Lung microvascular endothelial cell (primary cell): ENCODE measurements at regions not wholly inside any gene's neighbourhood (a gene's known extent, or its start where the extent isn't known, plus 50 kb on each side); places are given as distances from the start of the nearest gene placed in this dataset.
"Not testable (repeated sequence)": the region's sequence is repeated elsewhere in the genome, so short reads cannot be mapped to it uniquely, and the experiment has no call there.

Experiments used
- DNase-seq, 2 donors: peaks; one replicate each; pipeline versions ENCODE4 v3.0.0 to v3.0.0-alpha.2; 2010; ENCODE audit warnings: low read depth in 2 of 2

DNA sequence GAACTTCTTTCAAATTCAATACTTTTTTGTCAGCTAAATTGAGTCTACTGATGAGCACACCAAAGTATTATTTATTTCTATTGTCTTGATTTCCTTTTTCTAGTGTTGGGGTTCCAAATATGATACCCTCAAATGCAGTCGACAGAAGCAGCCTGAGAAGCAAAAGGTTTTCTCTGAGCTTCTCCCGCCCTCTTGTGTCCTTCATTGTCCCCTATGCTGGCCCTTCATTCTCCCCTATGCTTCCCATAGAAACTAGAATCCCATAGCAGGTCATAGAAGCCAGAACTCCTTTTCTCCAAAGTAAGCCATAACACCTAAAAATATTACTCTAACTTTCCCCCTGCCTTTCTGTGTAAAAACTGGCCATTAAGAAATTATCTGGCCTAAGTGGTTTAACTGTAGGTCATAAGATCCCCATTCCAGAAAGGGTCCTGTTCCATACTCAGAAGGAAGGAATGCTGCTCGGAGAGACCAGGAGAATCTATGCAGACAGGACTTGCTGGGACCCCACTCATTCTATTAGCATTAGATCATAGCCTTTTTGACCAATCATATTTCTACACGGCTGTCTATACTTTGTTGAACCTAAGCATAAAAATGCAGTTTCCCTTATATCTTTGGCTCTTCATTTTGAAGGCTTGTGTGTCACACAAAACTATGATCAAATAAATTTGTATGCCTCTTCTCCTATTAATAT lies 764.6 kb upstream of the PKDCC start:
- DNase-seq = no peak

DNA sequence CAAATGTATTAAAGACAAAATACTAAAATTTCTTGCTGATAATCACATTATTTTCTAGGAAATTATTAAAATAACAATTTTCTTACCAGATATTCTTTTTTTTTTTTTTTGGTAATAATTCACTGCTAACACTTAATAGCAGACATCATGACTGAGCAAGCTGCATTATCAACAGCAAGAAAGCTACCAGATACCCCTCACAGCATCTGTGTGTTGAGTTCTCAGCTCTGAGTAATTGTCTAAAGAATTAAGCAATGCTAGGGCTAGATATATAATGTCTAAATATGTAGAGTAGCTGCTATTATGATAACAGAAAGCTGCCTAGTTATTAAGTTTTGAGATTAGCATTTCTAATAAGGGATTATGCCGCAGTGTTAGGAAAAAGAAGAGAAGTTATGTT lies 754.3 kb upstream of the PKDCC start:
- DNase-seq = no peak

DNA sequence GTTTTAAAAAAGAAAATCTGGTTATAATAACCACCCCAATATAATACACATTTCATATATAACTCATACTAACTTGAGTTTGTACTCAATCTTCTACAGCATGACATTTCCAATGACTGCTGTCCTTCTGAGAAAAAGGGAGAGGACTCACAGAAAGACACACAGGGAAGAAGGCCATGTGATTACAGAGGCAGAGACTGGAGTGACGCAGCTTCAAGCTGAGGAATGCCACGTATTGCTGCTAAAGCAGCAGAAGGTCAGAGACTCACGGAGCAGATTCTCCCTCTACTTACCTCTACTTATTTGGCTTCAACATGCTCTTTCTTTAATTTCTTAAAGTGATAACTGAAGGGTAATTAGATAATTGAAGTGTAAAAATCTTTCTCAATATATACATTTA lies 753.5 kb upstream of the PKDCC start:
- no peak for DNase-seq

DNA sequence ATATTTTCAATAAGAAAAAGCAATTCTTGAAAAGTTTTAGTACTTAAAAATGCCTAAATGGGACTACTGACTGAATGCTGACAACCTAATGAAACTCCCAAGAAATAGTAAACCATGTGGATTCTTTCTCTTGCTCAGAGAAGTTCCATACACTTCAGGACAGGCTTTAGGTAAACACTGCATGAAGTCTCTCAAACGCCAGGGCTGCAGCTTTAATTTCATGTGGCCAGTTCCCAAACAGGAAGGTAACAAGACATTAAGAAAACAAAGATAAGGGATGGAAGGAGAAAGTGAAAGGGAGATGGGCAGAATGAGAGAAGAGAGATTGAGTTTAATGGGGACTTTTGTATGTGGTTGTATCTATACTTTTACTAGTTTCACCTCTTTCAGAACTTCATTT lies 734.7 kb upstream of the PKDCC start:
- DNase-seq = no peak

DNA sequence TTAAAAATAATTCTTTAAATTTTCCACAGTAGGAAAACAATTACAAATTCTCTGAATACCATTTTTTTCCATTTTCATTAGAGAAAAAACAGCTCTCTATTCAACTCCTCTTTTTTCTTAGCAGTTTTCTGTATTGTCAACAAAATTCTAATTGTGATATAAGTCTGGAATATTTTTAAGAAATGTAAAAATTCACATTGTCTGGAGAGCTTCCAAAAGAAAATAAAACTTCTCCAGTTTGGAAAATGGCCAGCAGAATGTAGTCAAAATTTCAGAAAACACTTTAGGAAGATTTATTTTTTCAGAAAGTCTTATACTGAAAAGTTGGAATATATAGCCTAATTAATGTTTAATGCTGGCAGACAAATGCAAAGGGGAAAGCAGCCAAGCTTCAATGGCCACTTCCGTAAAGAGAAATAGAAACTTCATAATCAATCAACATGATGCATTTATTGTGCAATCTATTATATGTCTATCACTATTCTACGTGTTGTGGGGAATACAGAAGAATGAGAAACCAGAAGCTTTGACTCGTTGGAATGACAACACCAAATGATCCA lies 733.2 kb upstream of the PKDCC start:
- no peak for DNase-seq

DNA sequence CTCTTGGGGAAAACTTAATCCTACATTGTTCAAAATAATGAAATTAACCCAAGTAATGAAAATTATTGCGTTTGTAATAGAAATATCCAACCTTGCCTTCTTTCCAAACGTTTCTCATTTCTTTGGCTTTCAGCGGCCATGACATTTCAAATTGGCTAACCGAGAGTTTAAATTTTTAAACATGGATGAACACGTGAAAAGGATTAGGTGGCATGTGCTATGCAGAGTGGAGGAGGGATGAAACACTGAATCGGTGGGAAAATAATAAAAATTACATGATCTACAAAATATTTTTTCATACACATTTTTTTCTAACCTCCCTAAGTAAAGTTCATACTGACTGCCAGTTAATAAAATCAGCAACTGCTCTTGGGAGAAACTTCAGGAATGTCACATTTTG lies 728.4 kb upstream of the PKDCC start:
- no peak for DNase-seq

DNA sequence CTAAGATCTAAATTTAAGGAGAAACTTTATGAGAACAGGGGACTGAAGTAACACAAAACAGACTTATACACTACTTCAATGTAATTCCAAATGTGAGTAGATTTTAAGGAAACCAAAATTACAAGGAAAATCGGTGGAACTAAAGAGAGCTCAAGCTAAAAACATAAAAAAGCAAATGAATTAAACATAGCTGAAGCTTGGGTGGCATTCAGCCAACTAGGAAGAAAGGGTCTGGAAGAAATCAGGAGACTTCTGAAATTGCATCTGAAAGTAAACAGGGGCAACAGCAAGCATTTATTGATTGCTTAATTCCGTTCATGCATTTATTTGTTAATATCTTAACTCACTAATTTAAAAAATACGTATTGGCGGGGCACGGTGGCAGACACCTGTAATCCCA lies 727.3 kb upstream of the PKDCC start:
- no peak for DNase-seq

DNA sequence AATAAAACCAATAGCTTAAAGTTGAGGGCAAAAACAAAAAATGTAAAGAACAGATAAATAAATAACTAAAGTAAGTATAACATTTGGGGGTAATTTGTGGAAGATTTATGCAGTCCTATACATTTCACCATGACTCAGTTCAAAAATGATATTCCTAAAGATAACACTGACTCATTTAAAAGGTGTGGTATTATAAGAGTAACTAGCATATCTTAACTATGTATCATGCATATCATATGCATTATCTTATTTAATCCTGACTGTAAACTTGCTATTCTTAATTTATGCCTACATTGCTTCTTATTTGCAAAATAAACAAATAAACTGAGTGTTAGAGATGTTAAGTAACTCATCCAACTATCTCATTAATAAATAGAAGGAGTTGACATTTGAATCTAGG lies 726.5 kb upstream of the PKDCC start:
- DNase-seq = no peak

DNA sequence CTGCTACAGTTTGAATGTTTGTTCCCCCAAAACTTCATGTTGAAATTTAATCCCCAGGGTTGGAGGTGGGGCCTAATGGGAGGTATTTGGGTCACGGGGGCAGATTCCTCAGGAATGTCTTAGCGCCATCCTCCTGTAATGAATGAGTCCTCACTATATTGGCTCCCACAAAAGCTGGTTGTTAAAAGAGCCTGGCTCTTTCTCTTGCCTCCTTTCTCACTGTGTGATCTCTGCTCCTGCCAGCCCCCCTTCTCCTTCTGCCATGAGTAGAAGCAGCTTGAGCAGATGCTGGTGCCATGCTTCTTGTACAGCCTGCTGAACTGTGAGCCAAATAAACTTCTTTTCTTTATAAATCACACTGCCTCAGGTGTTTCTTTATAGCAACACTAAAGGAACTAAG lies 721.0 kb upstream of the PKDCC start:
- no peak for DNase-seq

DNA sequence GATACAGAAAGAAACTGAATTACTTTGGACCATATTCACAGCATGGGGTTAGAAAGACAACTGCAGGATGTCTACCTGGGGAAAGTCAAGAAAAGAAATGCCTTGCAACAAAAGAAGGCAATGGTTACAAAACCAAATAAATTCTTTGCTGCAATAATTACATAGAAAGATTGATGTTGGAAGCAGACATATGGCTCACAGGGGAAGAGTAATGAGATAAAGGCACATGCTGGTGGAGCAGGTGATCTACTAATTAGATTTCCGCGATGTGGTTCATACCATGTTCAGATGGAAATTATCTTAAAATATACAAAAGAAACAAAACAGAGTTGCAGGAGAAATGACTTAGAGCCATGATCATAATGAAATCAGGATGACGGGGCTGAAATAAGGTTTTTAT lies 718.8 kb upstream of the PKDCC start:
- DNase-seq = no peak

DNA sequence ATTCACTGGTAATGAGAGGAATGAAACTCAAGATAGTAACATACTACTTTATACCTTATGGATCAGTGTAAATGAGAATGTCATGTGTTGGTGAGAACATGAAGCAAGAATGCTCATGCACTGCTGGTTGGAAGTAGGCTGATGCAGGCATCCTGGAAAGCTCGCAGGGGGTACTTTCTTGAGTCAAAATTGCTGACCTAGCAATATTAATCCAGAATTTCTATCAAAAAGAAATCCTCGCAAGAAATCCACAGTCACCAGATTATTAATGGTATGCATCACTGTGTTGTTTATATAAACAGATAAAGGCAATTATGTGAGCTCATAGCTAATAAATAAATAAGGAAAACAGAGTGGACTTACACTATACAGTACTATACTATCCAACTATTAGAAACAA lies 713.7 kb upstream of the PKDCC start:
- no peak for DNase-seq

DNA sequence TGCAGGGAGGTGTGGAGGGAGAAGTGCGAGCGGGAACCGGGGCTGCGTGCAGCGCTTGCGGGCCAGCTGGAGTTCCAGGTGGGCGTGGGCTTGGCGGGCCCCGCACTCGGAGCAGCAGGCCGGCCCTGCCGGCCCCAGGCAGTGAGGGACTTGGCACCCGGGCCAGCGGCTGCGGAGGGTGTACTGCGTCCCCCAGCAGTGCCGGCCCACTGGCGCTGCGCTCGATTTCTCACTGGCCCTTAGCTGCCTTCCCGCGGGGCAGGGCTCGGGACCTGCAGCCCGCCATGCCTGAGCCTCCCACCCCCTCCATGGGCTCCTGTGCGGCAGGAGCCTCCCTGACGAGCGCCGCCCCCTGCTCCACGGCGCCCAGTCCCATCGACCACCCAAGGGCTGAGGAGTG lies 712.2 kb upstream of the PKDCC start:
- DNase-seq = not testable (repeated sequence)

DNA sequence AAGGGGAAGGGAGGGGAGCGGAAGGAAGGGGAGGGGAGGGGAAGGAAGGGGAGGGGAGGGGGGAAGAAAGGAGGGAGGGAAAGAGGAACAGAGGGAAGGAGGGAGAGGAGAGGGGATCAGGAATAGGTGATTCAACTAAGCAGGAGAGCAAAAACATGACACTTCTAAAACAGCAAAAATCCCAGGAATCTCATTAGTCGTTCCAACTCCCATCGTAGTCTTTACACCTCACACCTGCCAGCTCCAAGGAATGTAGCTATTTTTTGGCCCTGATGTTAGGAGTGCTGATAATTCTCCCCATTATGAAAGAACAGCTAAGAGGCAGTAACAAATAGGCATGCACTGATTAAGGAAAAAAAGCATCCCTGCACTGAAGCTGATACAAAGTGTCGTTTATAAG lies 709.9 kb upstream of the PKDCC start:
- DNase-seq = no peak

DNA sequence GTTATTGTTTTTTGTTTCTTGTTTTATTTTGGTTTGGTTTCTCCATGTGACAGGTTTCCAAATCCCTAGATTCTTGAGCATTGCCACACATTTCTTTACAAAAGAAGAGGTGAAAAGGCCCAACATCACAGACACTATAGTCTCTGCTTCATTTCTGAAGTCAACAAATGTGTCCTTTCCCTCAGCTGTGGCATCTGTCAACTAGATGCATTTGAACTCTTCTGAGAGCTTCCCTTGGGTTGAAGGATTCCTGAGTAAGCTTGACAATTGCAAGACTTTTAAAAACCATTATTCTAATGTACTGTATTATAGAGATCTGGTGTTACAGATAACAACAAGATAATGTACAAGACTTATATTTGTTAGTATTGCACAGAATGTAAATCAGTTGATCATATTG lies 703.3 kb upstream of the PKDCC start:
- DNase-seq = no peak

DNA sequence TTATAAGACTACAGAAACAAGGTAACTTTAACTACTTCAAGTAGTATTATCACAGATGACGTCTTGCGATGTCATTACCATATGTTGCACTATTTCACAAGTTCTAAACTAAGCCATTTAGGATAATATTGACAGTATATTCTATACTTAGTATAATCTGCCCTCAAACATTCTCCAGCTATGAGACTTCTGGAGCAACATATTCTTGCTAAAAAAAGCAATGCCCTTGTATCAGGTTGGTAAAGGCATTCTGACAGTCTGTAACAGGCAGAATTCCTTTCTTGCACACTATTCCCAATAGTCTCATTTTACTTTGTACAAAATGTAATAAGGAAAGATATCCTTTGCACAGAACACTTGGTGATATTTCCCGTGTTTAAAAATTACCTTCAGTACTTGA lies 694.8 kb upstream of the PKDCC start:
- no peak for DNase-seq

DNA sequence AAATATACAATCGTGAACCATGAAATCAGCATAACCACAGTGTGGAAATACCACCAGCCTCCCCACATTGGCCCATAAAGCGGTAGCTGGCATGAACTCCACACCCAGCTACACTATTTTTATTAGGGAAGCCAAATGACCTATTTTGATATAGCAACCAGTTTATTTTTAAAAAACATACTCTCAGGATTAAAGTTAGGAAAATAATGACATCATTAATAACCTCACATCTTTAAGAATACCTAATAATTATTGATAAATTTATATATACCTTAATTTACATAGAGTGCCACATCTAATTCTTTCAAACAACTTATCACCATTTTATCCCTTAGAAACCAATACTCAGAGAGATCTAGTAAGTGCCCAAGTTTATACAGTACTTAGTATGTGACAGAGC lies 692.0 kb upstream of the PKDCC start:
- no peak for DNase-seq

DNA sequence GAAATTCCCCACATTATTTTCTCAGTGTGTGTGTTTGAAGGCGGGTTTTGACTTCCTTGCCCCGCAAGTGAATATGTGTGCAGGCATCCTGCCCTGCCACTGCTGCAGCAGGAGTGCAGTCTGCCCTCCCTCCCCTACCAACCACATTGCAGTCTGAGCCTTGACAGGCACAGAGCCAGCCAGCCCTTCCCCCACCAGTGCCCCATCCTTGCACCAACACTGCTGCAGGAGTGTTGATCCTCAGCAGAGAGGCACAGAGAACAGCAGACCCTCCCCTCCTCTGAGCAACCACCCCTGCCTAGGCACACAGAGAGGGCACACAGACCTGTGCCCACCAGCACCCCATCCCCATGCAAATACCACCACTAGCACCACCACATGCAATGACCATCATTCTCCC lies 683.0 kb upstream of the PKDCC start:
- no peak for DNase-seq

DNA sequence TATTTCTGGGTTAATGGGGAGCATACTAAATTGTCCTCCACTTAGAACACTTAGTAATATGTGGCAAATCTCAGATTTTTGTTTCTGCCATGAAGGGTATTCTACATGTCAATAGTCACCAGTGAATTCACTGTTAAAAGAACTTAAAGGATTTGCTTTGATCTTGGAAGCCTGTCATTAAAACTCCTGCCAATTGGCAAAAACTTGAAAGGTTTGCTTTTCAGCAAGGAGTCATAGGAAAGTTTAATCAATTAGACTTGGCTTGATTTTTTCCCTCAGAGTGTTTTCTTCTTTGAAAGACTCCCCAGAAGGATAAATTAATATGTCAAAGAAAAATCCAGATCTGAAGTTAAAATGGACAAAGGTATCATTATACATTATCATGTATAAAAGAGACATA lies 671.9 kb upstream of the PKDCC start:
- DNase-seq = no peak

DNA sequence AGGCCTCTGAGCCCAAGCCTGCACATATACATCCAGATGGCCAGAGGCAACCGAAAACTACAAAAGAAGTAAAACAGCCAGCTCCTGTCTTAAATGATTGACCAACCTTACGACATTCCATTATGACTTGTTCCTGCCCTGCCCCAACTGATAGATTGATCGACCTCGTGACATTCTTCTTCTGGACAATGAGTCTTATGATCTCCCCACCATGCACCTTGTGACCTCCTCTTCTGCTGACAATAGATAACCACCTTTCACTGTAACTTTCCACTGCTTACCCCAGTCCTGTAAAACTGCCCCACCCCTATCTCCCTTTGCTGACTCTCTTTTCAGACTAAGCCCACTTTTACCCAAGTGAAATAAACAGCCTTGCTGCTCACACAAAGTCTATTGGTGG lies 670.0 kb upstream of the PKDCC start:
- DNase-seq = no peak

DNA sequence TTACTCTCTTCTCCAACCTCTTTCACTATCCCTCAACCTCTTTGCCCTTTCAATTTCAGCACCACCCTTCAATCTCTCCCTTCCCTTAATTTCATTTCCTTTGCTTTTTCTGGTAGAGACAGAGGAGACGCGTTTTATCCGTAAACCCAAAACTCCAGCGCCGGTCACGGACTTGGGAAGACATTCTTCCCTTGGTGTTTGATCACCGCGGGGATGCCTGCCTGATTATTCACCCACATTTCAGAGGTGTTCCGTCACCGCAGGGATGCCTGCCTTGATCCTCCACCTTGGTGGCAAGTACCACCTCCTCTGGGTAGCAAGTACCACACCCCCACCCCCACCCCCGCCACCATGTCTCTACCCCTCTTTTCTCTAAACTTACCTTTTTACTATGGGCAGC lies 669.4 kb upstream of the PKDCC start:
- no peak for DNase-seq

DNA sequence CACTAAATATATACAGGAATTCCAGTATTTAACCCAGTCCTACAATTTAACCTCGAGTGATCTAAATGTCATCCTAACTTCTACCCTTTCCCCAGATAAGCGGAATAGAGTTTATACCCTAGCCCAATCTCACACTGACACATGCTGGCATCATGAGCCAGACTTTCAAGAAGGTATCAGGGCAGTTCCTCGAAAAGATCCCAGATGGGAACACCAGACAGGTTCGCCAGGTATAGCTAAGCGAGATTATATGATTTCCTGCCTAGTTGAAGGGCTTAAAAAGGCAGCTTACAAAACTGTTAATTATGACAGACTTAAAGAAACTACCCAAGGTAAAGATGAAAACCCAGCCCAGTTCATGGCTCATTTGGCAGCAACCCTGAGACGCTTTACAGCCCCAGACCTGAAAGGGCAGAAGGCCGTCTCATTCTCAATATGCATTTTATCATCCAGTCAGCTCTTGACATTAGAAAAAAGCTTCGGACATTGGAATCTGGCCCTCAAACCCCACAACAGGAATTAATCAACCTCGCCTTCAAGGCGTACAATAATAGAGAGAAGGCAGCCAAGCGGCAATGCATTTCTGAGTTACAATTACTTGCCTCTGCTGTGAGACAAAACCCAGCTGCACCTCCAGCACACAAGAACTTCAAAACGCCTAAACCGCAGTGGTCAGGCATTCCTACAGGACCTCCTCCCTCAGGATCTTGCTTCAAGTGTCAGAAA lies 668.2 kb upstream of the PKDCC start:
- DNase-seq = no peak

DNA sequence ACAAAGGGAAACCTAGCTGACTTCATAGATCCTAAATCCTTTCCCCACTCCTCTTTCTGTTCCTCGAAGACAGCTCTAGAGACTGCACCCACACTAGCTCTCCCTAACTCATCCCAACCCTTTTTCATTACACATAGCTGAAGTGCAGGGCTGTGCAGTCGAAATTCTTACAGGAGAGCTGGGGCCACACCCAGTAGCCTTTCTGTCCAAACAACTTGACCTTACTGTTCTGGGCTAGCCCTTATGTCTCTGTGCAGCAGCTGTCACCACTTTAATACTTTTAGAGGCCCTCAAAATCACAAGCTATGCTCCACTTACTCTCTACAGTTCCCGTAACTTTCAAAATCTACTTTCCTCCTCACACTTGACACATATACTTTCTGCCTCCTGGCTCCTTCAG lies 666.1 kb upstream of the PKDCC start:
- no peak for DNase-seq

DNA sequence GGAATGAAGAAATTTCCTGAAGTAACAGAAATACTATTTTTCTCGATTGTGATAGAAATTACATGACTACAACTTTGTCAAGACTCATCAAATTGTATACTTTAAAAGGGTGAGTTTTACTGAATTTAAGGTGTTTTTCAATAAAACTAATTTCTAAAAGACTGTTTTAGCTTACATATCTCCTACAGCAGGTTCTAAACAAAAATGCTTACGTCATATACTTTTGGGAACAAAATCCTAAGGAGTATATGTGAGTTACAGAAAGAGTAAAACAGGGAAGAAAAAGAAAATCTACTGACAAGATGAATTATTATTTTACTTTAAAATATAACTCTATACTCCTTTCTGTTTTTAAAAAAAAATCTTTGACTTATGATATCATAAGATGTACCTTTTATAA lies 660.3 kb upstream of the PKDCC start:
- no peak for DNase-seq
